HEK293 (cell line): ENCODE measurements at regions not wholly inside any gene's neighbourhood (a gene's known extent, or its start where the extent isn't known, plus 50 kb on each side); places are given as distances from the start of the nearest gene placed in this dataset.
A peak's percentile ranks its signal among the peaks of the same experiment; 100 is the strongest.

ENCODE experiments used
- CTCF ChIA-PET: fragments of 350-600 bp; formaldehyde crosslinking; extraction: SDS; loops from one replicate; lab custom pipeline; 2021; ENCODE audit warnings: antibody characterized with exemption; lab: Yijun Ruan, JAX
- POLR2A ChIA-PET: fragments of 300-600 bp; formaldehyde crosslinking; extraction: SDS; loops from one replicate; lab custom pipeline; 2020; ENCODE audit warnings: antibody characterized with exemption, inconsistent platforms; lab: Yijun Ruan, JAX
- H3K27ac ChIP-seq: fragments of 200-500 bp; sonication (Bioruptor generic); 2 replicates; pipeline ENCODE4 v1.5.1; 2014; ENCODE audit warnings: low read depth, low read length, control low read depth, inconsistent platforms; ENCODE audit errors: extremely low read depth
- H3K36me3 ChIP-seq, 2 experiments: fragments of 200-500 bp in 1 of 2; sonication (Bioruptor generic) in 1 of 2; 1 replicate in 1 of 2; 2 replicates in 1 of 2; pipeline ENCODE4 v1.5.1; 2014 to 2017; ENCODE audit warnings: inconsistent platforms in 2 of 2, low read length in 2 of 2; ENCODE audit not compliant: control insufficient read depth in 2 of 2, insufficient read depth in 1 of 2
- H3K4me1 ChIP-seq: fragments of 200-500 bp; sonication (Bioruptor generic); 2 replicates; pipeline ENCODE4 v1.5.1; 2014; ENCODE audit warnings: mild to moderate bottlenecking, low read length, inconsistent platforms; ENCODE audit not compliant: control insufficient read depth, insufficient read depth
- H3K4me3 ChIP-seq: 2 replicates; pipeline ENCODE4 v1.5.1; 2011; ENCODE audit warnings: low read depth, mild to moderate bottlenecking, control low read depth, low read length, moderate library complexity
- H3K9me3 ChIP-seq: fragments of 200-500 bp; sonication (Bioruptor generic); 2 replicates; pipeline ENCODE4 v1.5.1; 2014; ENCODE audit warnings: low read depth, low read length, inconsistent platforms; ENCODE audit not compliant: control insufficient read depth, insufficient read depth
- GLIS1 ChIP-seq: fragments of 450-650 bp; formaldehyde crosslinking; IDR thresholded peaks from 2 replicates; pipeline ENCODE4 v1.5.1; 2016; ENCODE audit warnings: missing biosample characterization, missing genetic modification characterization
- GLIS2 ChIP-seq: fragments of 450-650 bp; formaldehyde crosslinking; IDR thresholded peaks from 2 replicates; pipeline ENCODE4 v1.5.1; 2016; ENCODE audit warnings: missing biosample characterization, missing genetic modification characterization
- KLF1 ChIP-seq: fragments of 450-650 bp; formaldehyde crosslinking; IDR thresholded peaks from 2 replicates; pipeline ENCODE4 v1.5.1; 2016; ENCODE audit warnings: missing biosample characterization, missing genetic modification characterization
- KLF10 ChIP-seq: fragments of 450-650 bp; IDR thresholded peaks from 2 replicates; pipeline ENCODE4 v1.5.1; 2018; ENCODE audit warnings: missing biosample characterization, mild to moderate bottlenecking, missing genetic modification characterization
- KLF17 ChIP-seq: fragments of 450-650 bp; formaldehyde crosslinking; IDR thresholded peaks from 2 replicates; pipeline ENCODE4 v1.5.1; 2016; ENCODE audit warnings: missing biosample characterization, missing genetic modification characterization
- KLF9 ChIP-seq: fragments of 450-650 bp; formaldehyde crosslinking; IDR thresholded peaks from 2 replicates; pipeline ENCODE4 v1.5.1; 2016; ENCODE audit warnings: missing biosample characterization, missing genetic modification characterization, low read depth
- MZF1 ChIP-seq: fragments of 450-650 bp; formaldehyde crosslinking; IDR thresholded peaks from 2 replicates; pipeline ENCODE4 v1.5.1; 2017; ENCODE audit warnings: missing biosample characterization, missing genetic modification characterization, borderline replicate concordance
- SCRT1 ChIP-seq: fragments of 450-650 bp; formaldehyde crosslinking; IDR thresholded peaks from 2 replicates; pipeline ENCODE4 v1.5.1; 2016; ENCODE audit warnings: missing biosample characterization, missing genetic modification characterization, borderline replicate concordance
- SCRT2 ChIP-seq: fragments of 450-650 bp; formaldehyde crosslinking; IDR thresholded peaks from 2 replicates; pipeline ENCODE4 v1.5.1; 2016; ENCODE audit warnings: missing biosample characterization, missing genetic modification characterization
- SP2 ChIP-seq: fragments of 450-650 bp; formaldehyde crosslinking; IDR thresholded peaks from 2 replicates; pipeline ENCODE4 v1.5.1; 2016; ENCODE audit warnings: missing biosample characterization, missing genetic modification characterization
- SP3 ChIP-seq: fragments of 450-650 bp; formaldehyde crosslinking; IDR thresholded peaks from 2 replicates; pipeline ENCODE4 v1.5.1; 2016; ENCODE audit warnings: missing biosample characterization, missing genetic modification characterization
- SP7 ChIP-seq: fragments of 450-650 bp; formaldehyde crosslinking; IDR thresholded peaks from 2 replicates; pipeline ENCODE4 v1.5.1; 2016; ENCODE audit warnings: missing biosample characterization, missing genetic modification characterization
- WT1 ChIP-seq: fragments of 450-650 bp; formaldehyde crosslinking; IDR thresholded peaks from 2 replicates; pipeline ENCODE4 v1.5.1; 2016; ENCODE audit warnings: missing biosample characterization, missing genetic modification characterization
- ZBTB20 ChIP-seq: fragments of 450-650 bp; formaldehyde crosslinking; IDR thresholded peaks from 2 replicates; pipeline ENCODE4 v1.5.1; 2016; ENCODE audit warnings: missing biosample characterization, missing genetic modification characterization
- ZBTB26 ChIP-seq: fragments of 450-650 bp; formaldehyde crosslinking; optimal IDR thresholded peaks from 2 replicates; pipeline ENCODE3; 2016; ENCODE audit warnings: missing biosample characterization, mild to moderate bottlenecking, missing genetic modification characterization
- ZBTB8A ChIP-seq: fragments of 450-650 bp; formaldehyde crosslinking; IDR thresholded peaks from 2 replicates; pipeline ENCODE4 v1.5.1; 2016; ENCODE audit warnings: missing biosample characterization, missing genetic modification characterization
- ZEB2 ChIP-seq: fragments of 450-650 bp; formaldehyde crosslinking; IDR thresholded peaks from 2 replicates; pipeline ENCODE4 v1.5.1; 2016; ENCODE audit warnings: missing biosample characterization, missing genetic modification characterization
- ZFHX2 ChIP-seq: fragments of 450-650 bp; formaldehyde crosslinking; conservative IDR thresholded peaks from 2 replicates; pipeline ENCODE4 v1.5.1; 2016; ENCODE audit warnings: missing biosample characterization, missing genetic modification characterization
- ZFP37 ChIP-seq: fragments of 450-650 bp; formaldehyde crosslinking; IDR thresholded peaks from 2 replicates; pipeline ENCODE4 v1.5.1; 2016; ENCODE audit warnings: missing biosample characterization, missing genetic modification characterization
- ZFP69B ChIP-seq: fragments of 450-650 bp; formaldehyde crosslinking; IDR thresholded peaks from 2 replicates; pipeline ENCODE4 v1.5.1; 2016; ENCODE audit warnings: missing biosample characterization, missing genetic modification characterization
- ZIC2 ChIP-seq: fragments of 450-650 bp; formaldehyde crosslinking; IDR thresholded peaks from 2 replicates; pipeline ENCODE4 v1.5.1; 2016; ENCODE audit warnings: missing biosample characterization, missing genetic modification characterization
- ZNF23 ChIP-seq: fragments of 450-650 bp; formaldehyde crosslinking; IDR thresholded peaks from 2 replicates; pipeline ENCODE4 v1.5.1; 2016; ENCODE audit warnings: missing biosample characterization, missing genetic modification characterization, borderline replicate concordance
- ZNF239 ChIP-seq: fragments of 450-650 bp; formaldehyde crosslinking; IDR thresholded peaks from 2 replicates; pipeline ENCODE4 v1.5.1; 2016; ENCODE audit warnings: missing biosample characterization, missing genetic modification characterization
- ZNF324 ChIP-seq: fragments of 450-650 bp; formaldehyde crosslinking; IDR thresholded peaks from 2 replicates; pipeline ENCODE4 v1.5.1; 2016; ENCODE audit warnings: missing biosample characterization, missing genetic modification characterization
- ZNF423 ChIP-seq: fragments of 450-650 bp; formaldehyde crosslinking; IDR thresholded peaks from 2 replicates; pipeline ENCODE4 v1.5.1; 2016; ENCODE audit warnings: missing biosample characterization, missing genetic modification characterization
- ZNF555 ChIP-seq: fragments of 450-650 bp; formaldehyde crosslinking; conservative IDR thresholded peaks from 2 replicates; pipeline ENCODE4 v1.5.1; 2017; ENCODE audit warnings: missing biosample characterization, mild to moderate bottlenecking, missing genetic modification characterization, inconsistent platforms
- ZNF596 ChIP-seq: fragments of 450-650 bp; IDR thresholded peaks from 2 replicates; pipeline ENCODE4 v1.5.0; 2018; ENCODE audit warnings: missing biosample characterization, mild to moderate bottlenecking, missing genetic modification characterization, moderate library complexity
- ZNF747 ChIP-seq: fragments of 450-650 bp; formaldehyde crosslinking; IDR thresholded peaks from 2 replicates; pipeline ENCODE4 v1.5.1; 2016; ENCODE audit warnings: missing biosample characterization, missing genetic modification characterization
- ZNF76 ChIP-seq: fragments of 450-650 bp; formaldehyde crosslinking; IDR thresholded peaks from 2 replicates; pipeline ENCODE4; 2016; ENCODE audit warnings: low read depth, missing biosample characterization, missing genetic modification characterization, borderline replicate concordance
- ZNF777 ChIP-seq: fragments of 450-650 bp; formaldehyde crosslinking; IDR thresholded peaks from 2 replicates; pipeline ENCODE4 v1.5.1; 2017; ENCODE audit warnings: missing biosample characterization, missing genetic modification characterization, borderline replicate concordance
- ZNF785 ChIP-seq: fragments of 450-650 bp; formaldehyde crosslinking; IDR thresholded peaks from 2 replicates; pipeline ENCODE4 v1.5.1; 2016; ENCODE audit warnings: missing biosample characterization, missing genetic modification characterization
- ZNF843 ChIP-seq: fragments of 450-650 bp; formaldehyde crosslinking; IDR thresholded peaks from 2 replicates; pipeline ENCODE4 v1.5.1; 2016; ENCODE audit warnings: missing biosample characterization, missing genetic modification characterization
- ZXDB ChIP-seq: fragments of 450-650 bp; formaldehyde crosslinking; IDR thresholded peaks from 2 replicates; pipeline ENCODE4 v1.5.1; 2016; ENCODE audit warnings: missing biosample characterization, missing genetic modification characterization
- TF ChIP-seq, protein P1 (sequence below): fragments of 450-650 bp; formaldehyde crosslinking; IDR thresholded peaks from 2 replicates; pipeline ENCODE4 v1.5.1; 2016; ENCODE audit warnings: missing biosample characterization, missing genetic modification characterization

- CTCF ChIA-PET, result no interaction called here
- Histone ChIP-seq H3K36me3 (no peaks in the 10 kb centered on the region), H3K27ac (peak overlapping the region; percentile 75), H3K9me3 (no peaks in the 10 kb centered on the region), H3K4me3 (peak overlapping the region; percentile 85), H3K4me1 (no peaks in the 10 kb centered on the region)
- POLR2A ChIA-PET, result interaction anchor here (1.1 to 1.3 kb wide), 3 partner anchors 13 to 121 kb away, joined by 3 to 12 read pairs (median 4); partner anchors contain the start of gene ZNF92
- TF ChIP-seq ZNF596 (tag by site-specific recombination) (no peak), ZNF324 (tag by site-specific recombination) (no peak), ZNF555 (tag by site-specific recombination) (no peak), ZXDB (peak; percentile 44), KLF17 (tag by site-specific recombination) (peak; percentile 44; the same call in 1 of the 2 replicates), ZNF843 (tag by site-specific recombination) (0 out of 2 replicates have a peak, but pooled peaks have one; percentile 35), WT1 (tag by site-specific recombination) (peak; percentile 74), KLF1 (tag by site-specific recombination) (peak; percentile 65), ZFHX2 (0 out of 2 replicates have a peak, but pooled peaks have one; percentile 15), GLIS2 (tag by site-specific recombination) (peak; percentile 97), GLIS1 (tag by site-specific recombination) (peak; percentile 87), ZNF747 (tag by site-specific recombination) (no peak), KLF10 (peak; percentile 58; the same call in 1 of the 2 replicates), ZBTB8A (tag by site-specific recombination) (peak; percentile 77), ZNF785 (tag by site-specific recombination) (0 out of 2 replicates have a peak, but pooled peaks have one; percentile 12), SCRT1 (tag by site-specific recombination) (0 out of 2 replicates have a peak, but pooled peaks have one; percentile 58), SP2 (peak; percentile 83), ZFP37 (tag by site-specific recombination) (peak; percentile 40; the same call in 1 of the 2 replicates), ZNF23 (tag by site-specific recombination) (no peak), ZBTB20 (tag by site-specific recombination) (peak; percentile 97), KLF9 (tag by site-specific recombination) (peak; percentile 90), SP7 (tag by site-specific recombination) (peak; percentile 40), MZF1 (0 out of 2 replicates have a peak, but pooled peaks have one; percentile 8), SCRT2 (tag by site-specific recombination) (peak; percentile 80), ZNF239 (tag by site-specific recombination) (no peak), SP3 (tag by site-specific recombination) (peak; percentile 45; the same call in 1 of the 2 replicates), ZNF423 (peak; percentile 76; the same call in 1 of the 2 replicates), ZNF76 (no peak; the same call in 1 of the 2 replicates), ZBTB26 (tag by site-specific recombination) (peak; percentile 98), ZIC2 (tag by site-specific recombination) (peak; percentile 56), ZFP69B (tag by site-specific recombination) (peak; percentile 22; the same call in 1 of the 2 replicates), ZEB2 (tag by site-specific recombination) (peak; percentile 69), ZNF777 (tag by site-specific recombination) (0 out of 2 replicates have a peak, but pooled peaks have one; percentile 14)
- TF ChIP-seq, protein P1, sequence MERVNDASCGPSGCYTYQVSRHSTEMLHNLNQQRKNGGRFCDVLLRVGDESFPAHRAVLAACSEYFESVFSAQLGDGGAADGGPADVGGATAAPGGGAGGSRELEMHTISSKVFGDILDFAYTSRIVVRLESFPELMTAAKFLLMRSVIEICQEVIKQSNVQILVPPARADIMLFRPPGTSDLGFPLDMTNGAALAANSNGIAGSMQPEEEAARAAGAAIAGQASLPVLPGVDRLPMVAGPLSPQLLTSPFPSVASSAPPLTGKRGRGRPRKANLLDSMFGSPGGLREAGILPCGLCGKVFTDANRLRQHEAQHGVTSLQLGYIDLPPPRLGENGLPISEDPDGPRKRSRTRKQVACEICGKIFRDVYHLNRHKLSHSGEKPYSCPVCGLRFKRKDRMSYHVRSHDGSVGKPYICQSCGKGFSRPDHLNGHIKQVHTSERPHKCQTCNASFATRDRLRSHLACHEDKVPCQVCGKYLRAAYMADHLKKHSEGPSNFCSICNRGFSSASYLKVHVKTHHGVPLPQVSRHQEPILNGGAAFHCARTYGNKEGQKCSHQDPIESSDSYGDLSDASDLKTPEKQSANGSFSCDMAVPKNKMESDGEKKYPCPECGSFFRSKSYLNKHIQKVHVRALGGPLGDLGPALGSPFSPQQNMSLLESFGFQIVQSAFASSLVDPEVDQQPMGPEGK, result peak; percentile 75
These were observed 121.6 kb upstream of the ZNF92 start for GRCh38 chr7:65251851-65252620.
